Naive thymus-derived CD8-positive, alpha-beta T cell (primary cell): ENCODE measurements at regions not wholly inside any gene's neighbourhood (a gene's known extent, or its start where the extent isn't known, plus 50 kb on each side); places are given as distances from the start of the nearest gene placed in this dataset.

Source experiments
- ATAC-seq, 2 donors: fragments of 150-1000 bp; cut with Tn5 transposase in 1 of 2; sonication (Bioruptor Pico), chemical (Tn5 transposase) in 1 of 2; 1 replicate in 1 of 2; 2 replicates in 1 of 2; pipeline ENCODE4 v1.10.0; 2021; ENCODE audit warnings: mild to moderate bottlenecking in 2 of 2, moderate library complexity in 2 of 2
- POLR2A ChIA-PET: fragments of 350-600 bp; sonication (Branson Sonifier 250); formaldehyde crosslinking; loops from one replicate; lab custom pipeline; 2021; ENCODE audit warnings: antibody characterized with exemption; lab: Charles Lee
- DNase-seq, 10 donors: peaks; one replicate each; pipeline versions ENCODE4 v3.0.0 to v3.0.0-alpha.2; 2020 to 2022
- H3K27ac Mint-ChIP-seq, 10 donors: one replicate each; pipeline ENCODE4 v1.8.0; 2020 to 2022; ENCODE audit warnings: mild to moderate bottlenecking in 10 of 10, mixed read lengths in 10 of 10, moderate library complexity in 4 of 10, inconsistent platforms in 1 of 10
- H3K27me3 Mint-ChIP-seq, 5 donors: one replicate each; pipeline ENCODE4 v1.8.0; 2021 to 2022; ENCODE audit warnings: mixed read lengths in 5 of 5
- H3K36me3 Mint-ChIP-seq, 3 donors: one replicate each; pipeline ENCODE4 v1.8.0; 2020 to 2022; ENCODE audit warnings: mixed read lengths in 3 of 3, mild to moderate bottlenecking in 2 of 3, inconsistent platforms in 1 of 3
- H3K4me1 Mint-ChIP-seq, 4 donors: one replicate each; pipeline ENCODE4 v1.8.0; 2021 to 2022; ENCODE audit warnings: mixed read lengths in 4 of 4
- H3K4me3 Mint-ChIP-seq, 10 donors: one replicate each; pipeline ENCODE4 v1.8.0; 2020 to 2022; ENCODE audit warnings: mild to moderate bottlenecking in 10 of 10, mixed read lengths in 10 of 10, moderate library complexity in 6 of 10, inconsistent platforms in 1 of 10
- H3K9me3 Mint-ChIP-seq, 9 donors: one replicate each; pipeline ENCODE4 v1.8.0; 2020 to 2022; ENCODE audit warnings: mixed read lengths in 9 of 9, mild to moderate bottlenecking in 3 of 9, inconsistent platforms in 1 of 9, moderate library complexity in 1 of 9

DNA sequence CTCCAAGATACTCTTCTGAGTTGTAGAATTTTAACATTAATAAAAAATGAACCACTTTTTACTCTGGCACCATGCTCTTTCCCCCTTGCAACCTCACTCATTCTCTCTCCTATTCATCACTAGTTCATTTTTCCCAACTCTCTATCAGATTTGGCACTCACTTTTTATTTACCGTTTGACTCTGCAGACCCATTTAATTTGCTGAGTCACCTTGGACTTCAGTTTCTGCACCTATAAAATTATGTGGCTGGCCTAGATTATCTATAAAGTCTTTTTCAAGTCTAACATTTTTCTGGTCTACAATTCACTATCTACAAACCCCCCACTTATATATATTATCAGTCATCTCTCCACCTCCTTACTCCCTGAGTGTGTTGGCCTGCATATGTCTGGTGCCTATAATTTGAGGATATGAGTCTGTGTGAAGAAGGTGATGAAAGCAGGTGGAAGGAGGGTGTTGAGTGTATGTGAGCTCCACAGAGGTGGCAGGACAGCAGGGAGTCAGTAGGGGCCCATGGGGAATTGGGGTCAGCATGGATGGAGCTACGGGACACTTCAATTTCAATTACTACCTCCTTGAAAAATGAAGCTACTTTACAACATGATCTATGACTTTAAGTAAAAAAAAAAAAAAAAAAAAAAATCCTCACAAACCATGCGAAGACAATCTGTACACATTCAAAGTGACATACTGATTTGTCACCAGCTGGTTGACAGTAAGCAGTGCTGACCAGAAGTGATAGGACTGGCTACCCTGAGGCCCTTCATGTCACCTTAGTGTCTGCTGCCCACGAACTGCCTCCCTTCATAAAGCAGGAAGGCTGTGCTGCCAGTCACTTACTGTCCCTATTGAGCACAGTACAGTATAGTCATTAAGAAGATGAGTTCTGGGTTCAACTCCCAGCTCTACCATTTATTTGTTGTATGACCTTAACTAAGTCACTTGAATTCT lies 334.2 kb upstream of the IL12A start:
- POLR2A ChIA-PET, result no interaction called here
- Mint-ChIP-seq H3K36me3 (no peaks in the 10 kb centered on the region), H3K4me3 (no peak overlapping the region), H3K9me3 (peaks cover 0 to 7% (median 0%) of the 10 kb centered on the region in 9 donors), H3K4me1 (no peaks in the 10 kb centered on the region), H3K27me3 (peaks cover 0 to 15% (median 0%) of the 10 kb centered on the region in 5 donors), H3K27ac (no peak overlapping the region)
- ATAC-seq (no peak), DNase-seq (no peak)

DNA sequence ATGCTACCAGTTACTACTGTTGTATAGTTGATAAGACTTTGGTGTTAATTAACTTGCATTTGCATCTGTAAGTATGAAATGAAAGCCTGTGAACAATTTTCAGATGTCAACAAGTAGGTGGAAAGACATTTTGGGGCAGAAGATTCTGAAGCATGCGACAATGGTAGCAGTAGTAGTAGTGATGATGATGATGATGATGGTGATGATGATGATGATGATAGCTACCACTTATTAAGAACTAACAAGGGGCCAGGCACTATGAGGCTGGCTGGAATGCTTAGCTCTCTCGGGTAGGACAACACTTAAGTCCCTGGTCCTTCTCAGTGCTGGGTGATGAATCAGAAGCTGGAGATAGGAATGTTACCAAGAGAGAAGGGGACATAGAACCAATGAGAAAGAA lies 333.4 kb upstream of the IL12A start:
- POLR2A ChIA-PET, result no interaction called here
- Mint-ChIP-seq H3K4me3 (no peak overlapping the region), H3K27ac (no peak overlapping the region), H3K36me3 (no peaks in the 10 kb centered on the region), H3K4me1 (no peaks in the 10 kb centered on the region), H3K27me3 (peaks cover 0 to 15% (median 0%) of the 10 kb centered on the region in 5 donors), H3K9me3 (peaks cover 0 to 7% (median 0%) of the 10 kb centered on the region in 9 donors)
- DNase-seq (no peak), ATAC-seq (no peak)

DNA sequence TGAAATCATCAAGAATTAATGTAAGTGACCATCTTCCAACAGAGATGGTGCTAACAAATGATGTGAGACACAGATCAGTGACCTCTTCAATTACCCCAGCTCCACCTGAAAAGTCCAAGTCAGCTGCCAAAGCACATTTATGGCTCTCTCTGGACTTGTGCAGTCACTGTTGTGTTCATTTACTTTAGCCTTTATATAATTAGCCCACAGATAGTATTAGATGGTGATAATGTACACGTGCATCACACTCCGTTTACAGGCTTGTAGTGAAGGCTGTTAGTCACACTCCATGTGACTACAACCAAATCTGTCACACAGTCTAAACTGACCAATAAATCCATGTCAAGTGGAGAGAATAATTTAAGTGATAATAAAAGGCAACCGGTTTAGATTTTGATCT lies 331.5 kb upstream of the IL12A start:
- POLR2A ChIA-PET, result no interaction called here
- Mint-ChIP-seq H3K27me3 (peaks cover 0 to 19% (median 0%) of the 10 kb centered on the region in 5 donors), H3K36me3 (peaks cover 0 to 3% (median 0%) of the 10 kb centered on the region in 3 donors), H3K27ac (no peak overlapping the region), H3K4me3 (no peak overlapping the region), H3K4me1 (no peaks in the 10 kb centered on the region), H3K9me3 (peaks cover 0 to 9% (median 5%) of the 10 kb centered on the region in 9 donors)
- ATAC-seq (no peak), DNase-seq (no peak)

DNA sequence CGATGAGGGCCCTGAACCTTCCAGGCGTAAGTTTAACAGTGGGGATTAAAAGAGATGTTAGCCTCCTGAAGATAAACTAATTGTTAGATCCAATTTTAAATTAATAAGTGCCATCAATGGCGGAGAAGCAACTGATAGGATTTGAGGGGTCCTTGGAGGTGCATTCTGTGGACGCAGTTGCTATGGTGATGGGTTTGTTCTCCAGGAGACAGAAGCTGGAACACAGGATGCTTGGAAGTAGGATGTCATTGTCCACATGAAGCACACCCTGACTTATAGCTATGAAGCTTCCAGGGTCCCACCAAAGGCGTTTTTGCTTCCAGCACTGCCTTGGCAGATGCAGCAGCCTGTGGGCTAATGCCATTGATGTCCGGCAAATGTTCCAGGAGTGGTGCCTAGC lies 331.0 kb upstream of the IL12A start:
- Mint-ChIP-seq H3K4me1 (no peaks in the 10 kb centered on the region), H3K36me3 (peaks cover 0 to 5% (median 0%) of the 10 kb centered on the region in 3 donors), H3K9me3 (peaks cover 0 to 11% (median 7%) of the 10 kb centered on the region in 9 donors), H3K27me3 (peaks cover 0 to 16% (median 0%) of the 10 kb centered on the region in 5 donors), H3K4me3 (no peak overlapping the region), H3K27ac (no peak overlapping the region)
- no peak for ATAC-seq
- no peak for DNase-seq
- POLR2A ChIA-PET, result no interaction called here

DNA sequence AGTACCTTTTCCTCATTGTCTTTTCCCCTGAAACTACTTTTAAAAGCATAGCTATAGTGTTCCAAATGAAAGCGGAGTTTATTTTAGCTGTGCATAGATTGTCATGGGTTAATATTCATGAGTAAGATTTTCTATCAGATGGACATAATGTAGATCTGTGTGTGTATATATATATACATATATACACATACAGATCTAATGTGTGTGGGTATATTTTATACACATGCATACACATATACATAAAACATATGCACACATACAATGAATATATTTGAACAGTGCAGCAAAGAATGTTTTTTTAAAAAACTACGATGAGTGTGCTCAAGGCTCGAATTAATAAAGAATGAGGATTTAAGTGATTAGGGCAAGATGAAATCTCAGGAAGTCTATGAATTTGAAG lies 328.3 kb upstream of the IL12A start:
- DNase-seq (no peak), ATAC-seq (no peak)
- POLR2A ChIA-PET, result no interaction called here
- Mint-ChIP-seq H3K9me3 (peaks cover 0 to 11% (median 7%) of the 10 kb centered on the region in 9 donors), H3K4me1 (no peaks in the 10 kb centered on the region), H3K27ac (no peak overlapping the region), H3K27me3 (peaks cover 0 to 11% (median 0%) of the 10 kb centered on the region in 5 donors), H3K36me3 (peaks cover 0 to 5% (median 0%) of the 10 kb centered on the region in 3 donors), H3K4me3 (no peak overlapping the region)

DNA sequence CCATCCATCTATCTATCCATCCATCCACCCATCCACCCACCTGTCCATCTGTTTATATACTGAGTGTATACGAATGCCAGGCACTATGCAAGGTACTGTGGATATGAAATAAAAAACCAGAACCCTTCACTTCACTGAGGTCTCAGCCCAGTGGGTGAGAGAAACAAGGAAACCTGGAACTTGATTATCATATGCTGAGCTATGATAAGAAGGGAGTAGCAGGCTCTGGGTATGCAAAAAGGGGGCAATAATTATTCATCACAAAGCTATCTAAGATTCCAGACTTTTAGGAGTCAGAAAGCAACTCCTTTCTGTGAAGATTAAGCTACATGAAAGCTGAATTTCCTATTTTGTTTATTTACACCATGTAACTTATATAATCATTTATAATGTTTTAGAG lies 327.7 kb upstream of the IL12A start:
- Mint-ChIP-seq H3K36me3 (peaks cover 0 to 5% (median 0%) of the 10 kb centered on the region in 3 donors), H3K4me3 (no peak overlapping the region), H3K9me3 (peaks cover 0 to 11% (median 7%) of the 10 kb centered on the region in 9 donors), H3K4me1 (no peaks in the 10 kb centered on the region), H3K27me3 (peaks cover 0 to 12% (median 0%) of the 10 kb centered on the region in 5 donors), H3K27ac (no peak overlapping the region)
- ATAC-seq, result no peak
- POLR2A ChIA-PET, result no interaction called here
- no peak for DNase-seq

DNA sequence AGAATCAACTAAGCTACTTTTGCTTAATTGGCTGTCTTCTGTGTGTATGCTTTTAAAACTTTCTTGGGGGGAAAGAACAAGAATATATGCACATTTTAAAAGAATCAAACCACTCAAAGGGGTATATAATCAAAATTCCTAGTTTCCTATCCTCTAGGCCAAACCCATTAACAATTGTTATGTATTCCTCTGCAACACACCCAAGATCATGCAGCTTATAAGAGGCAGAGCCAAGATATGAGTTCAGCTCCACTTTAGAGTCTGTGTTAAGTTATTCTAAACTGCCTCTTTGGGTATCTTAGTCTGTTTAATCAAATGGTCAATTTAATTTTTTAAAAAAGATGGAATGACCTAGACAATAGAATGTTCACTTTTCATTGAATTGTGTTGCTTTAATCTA lies 326.1 kb upstream of the IL12A start:
- H3K4me1 Mint-ChIP-seq, result no peaks in the 10 kb centered on the region
- H3K9me3 Mint-ChIP-seq, result peaks cover 0 to 11% (median 7%) of the 10 kb centered on the region in 9 donors
- no peak for DNase-seq
- no peak overlapping the region for H3K4me3 Mint-ChIP-seq
- H3K36me3 Mint-ChIP-seq, result peaks cover 0 to 5% (median 0%) of the 10 kb centered on the region in 3 donors
- H3K27me3 Mint-ChIP-seq, result peaks cover 0 to 19% (median 2%) of the 10 kb centered on the region in 5 donors
- H3K27ac Mint-ChIP-seq, result no peak overlapping the region
- ATAC-seq, result no peak
- POLR2A ChIA-PET, result no interaction called here

DNA sequence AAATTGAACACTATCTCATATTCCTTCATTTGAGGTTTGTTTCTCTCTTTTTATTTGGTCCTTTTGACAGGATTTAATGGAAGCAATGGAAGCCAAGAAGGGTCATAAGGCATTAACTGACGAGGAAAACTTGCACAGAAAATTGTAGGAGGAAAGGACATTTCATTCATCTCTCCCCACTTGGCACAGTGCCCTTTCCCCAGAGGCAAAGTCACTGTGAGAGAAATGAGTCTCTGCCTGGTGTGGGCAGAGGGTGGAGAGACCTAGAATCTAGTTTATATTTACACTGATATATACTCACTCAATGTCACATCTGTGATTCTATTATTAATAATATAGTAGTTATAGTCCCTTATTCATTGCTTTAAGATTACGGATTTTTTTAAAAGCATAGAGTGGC lies 324.6 kb upstream of the IL12A start:
- peaks cover 0 to 11% (median 7%) of the 10 kb centered on the region in 9 donors for H3K9me3 Mint-ChIP-seq
- DNase-seq (no peak), ATAC-seq (no peak)
- H3K4me3 Mint-ChIP-seq, result no peak overlapping the region
- peaks cover 0 to 5% (median 0%) of the 10 kb centered on the region in 3 donors for H3K36me3 Mint-ChIP-seq
- H3K4me1 Mint-ChIP-seq, result no peaks in the 10 kb centered on the region
- POLR2A ChIA-PET, result no interaction called here
- peaks cover 0 to 14% (median 2%) of the 10 kb centered on the region in 5 donors for H3K27me3 Mint-ChIP-seq
- no peak overlapping the region for H3K27ac Mint-ChIP-seq

DNA sequence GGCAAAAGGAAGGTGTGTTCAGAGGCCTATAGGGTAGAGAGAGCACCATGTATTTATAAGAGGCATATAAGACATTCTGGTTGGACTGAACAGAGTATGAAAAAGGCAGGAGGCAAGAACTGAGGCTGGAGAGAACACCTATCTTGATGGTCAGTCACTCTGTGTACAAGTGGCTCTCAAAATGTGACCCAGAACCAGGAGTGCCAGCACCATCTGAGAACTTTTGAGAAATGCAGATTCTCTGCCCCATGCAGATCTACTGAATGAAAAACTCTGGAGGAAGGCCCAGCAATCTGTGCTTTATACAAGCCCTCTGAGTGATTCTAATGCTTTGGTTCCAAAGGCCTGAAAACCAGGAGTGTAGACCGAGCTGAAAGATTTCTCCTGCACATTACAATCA lies 324.0 kb upstream of the IL12A start:
- H3K36me3 Mint-ChIP-seq, result peaks cover 0 to 5% (median 0%) of the 10 kb centered on the region in 3 donors
- peaks cover 0 to 11% (median 7%) of the 10 kb centered on the region in 9 donors for H3K9me3 Mint-ChIP-seq
- H3K27ac Mint-ChIP-seq, result no peak overlapping the region
- peaks cover 0 to 14% (median 2%) of the 10 kb centered on the region in 5 donors for H3K27me3 Mint-ChIP-seq
- DNase-seq (no peak), ATAC-seq (no peak)
- no peak overlapping the region for H3K4me3 Mint-ChIP-seq
- POLR2A ChIA-PET, result no interaction called here
- no peaks in the 10 kb centered on the region for H3K4me1 Mint-ChIP-seq

DNA sequence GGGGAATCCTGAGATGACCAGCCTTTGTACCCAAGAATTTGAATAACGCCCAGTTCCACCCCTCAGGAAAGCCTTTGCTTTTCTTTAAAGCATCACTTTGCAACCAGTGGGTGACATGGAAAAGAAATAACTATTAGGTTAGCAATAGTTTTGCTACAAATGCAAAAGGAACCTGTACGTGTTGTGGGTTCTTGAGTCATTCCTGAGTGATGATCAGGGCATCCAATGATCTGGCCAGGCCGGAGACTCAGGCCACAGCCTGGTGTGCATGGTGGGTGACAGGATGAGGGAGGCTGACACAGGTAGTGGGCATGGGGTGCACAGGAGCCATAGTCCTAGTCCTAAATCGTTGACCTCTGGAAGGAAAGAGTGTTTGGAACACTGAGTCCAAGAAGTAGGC lies 321.4 kb upstream of the IL12A start:
- Mint-ChIP-seq H3K36me3 (peaks cover 0 to 1% (median 0%) of the 10 kb centered on the region in 3 donors), H3K4me1 (no peaks in the 10 kb centered on the region), H3K4me3 (no peak overlapping the region), H3K9me3 (peaks cover 0 to 4% (median 3%) of the 10 kb centered on the region in 9 donors), H3K27ac (no peak overlapping the region), H3K27me3 (peaks cover 0 to 9% (median 2%) of the 10 kb centered on the region in 5 donors)
- POLR2A ChIA-PET, result no interaction called here
- no peak for ATAC-seq
- DNase-seq, result no peak

DNA sequence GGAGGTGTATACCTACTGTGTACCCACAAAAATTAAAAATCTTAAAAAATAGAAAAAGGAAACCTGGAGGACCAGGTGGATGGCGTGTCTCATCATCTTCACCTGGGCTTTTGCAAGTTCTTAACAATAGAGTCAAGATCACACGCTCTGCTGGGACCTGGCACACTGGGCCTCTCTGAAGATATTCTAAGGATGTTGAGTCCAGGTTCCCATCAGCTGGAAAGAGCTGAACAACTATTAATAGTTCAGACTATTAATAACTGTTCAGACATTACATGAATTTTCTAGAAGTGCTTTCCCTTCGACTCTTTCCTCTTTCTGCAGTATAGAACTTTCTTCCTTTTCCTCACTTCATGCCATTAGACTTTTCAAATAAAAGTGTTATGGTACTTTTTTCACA lies 320.2 kb upstream of the IL12A start:
- Mint-ChIP-seq H3K36me3 (no peaks in the 10 kb centered on the region), H3K4me1 (no peaks in the 10 kb centered on the region), H3K27me3 (peaks cover 0 to 9% (median 2%) of the 10 kb centered on the region in 5 donors), H3K9me3 (peaks cover 0 to 2% (median 0%) of the 10 kb centered on the region in 9 donors), H3K4me3 (no peak overlapping the region), H3K27ac (no peak overlapping the region)
- DNase-seq, result no peak
- ATAC-seq, result no peak
- POLR2A ChIA-PET, result no interaction called here

DNA sequence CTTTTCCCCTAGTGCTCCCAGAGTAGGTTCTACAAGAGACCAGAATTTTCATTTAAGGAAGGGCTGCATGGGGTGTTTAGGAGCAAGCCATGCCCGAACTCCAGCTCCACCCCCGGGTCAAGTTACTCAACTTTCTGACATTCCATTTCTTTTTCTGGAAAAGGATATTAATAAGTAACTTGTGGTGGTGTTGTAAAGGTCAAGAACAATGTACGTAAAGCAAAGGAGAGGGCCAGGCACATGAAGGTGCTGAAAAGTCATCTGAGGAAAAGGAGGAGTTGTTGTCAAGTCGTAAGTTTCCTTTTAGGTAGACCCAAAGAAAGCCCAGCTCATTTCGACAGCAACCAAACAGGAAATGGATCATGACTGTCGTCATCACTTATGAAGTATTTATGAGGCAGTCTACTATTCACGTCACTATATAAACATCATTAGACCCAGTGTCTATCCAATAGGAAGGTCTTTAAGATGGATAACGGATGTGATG lies 319.6 kb upstream of the IL12A start:
- POLR2A ChIA-PET, result no interaction called here
- Mint-ChIP-seq H3K27ac (no peak overlapping the region), H3K27me3 (peaks cover 0 to 9% (median 2%) of the 10 kb centered on the region in 5 donors), H3K9me3 (peaks cover 0 to 2% (median 0%) of the 10 kb centered on the region in 9 donors), H3K4me3 (no peak overlapping the region), H3K4me1 (no peaks in the 10 kb centered on the region), H3K36me3 (no peaks in the 10 kb centered on the region)
- ATAC-seq (no peak), DNase-seq (no peak)

DNA sequence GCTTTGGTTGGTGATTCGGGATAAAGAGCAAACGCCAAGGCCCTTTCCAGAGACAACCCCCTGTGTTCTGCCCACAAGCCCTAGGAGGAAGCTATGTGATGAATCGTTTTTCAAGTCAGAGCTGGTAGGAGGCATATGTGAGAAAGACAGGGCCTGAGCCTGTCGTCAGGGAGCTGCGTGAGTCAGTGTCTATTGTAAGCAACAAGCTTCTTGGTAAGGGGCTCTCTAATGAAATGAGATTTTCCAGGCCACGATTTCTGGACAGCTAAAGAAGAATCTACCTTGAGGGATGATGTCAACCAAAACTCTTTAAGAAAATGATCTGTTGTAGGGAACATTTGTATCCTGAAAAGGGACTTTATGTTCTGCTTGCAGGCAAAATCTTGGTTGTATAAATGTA lies 318.9 kb upstream of the IL12A start:
- POLR2A ChIA-PET, result no interaction called here
- ATAC-seq, result no peak

More for the DNA sequence above, 318.9 kb upstream of the IL12A start:
- no peak overlapping the region for H3K27ac Mint-ChIP-seq
- H3K4me1 Mint-ChIP-seq, result no peaks in the 10 kb centered on the region
- H3K36me3 Mint-ChIP-seq, result no peaks in the 10 kb centered on the region
- H3K4me3 Mint-ChIP-seq, result no peak overlapping the region
- DNase-seq, result no peak
- H3K27me3 Mint-ChIP-seq, result peaks cover 0 to 9% (median 2%) of the 10 kb centered on the region in 5 donors
- peaks cover 0 to 2% (median 0%) of the 10 kb centered on the region in 9 donors for H3K9me3 Mint-ChIP-seq
